OCI-M1 (cell line): ENCODE measurements at regions not wholly inside any gene's neighbourhood (a gene's known extent, or its start where the extent isn't known, plus 50 kb on each side); places are given as distances from the start of the nearest gene placed in this dataset.
"Not testable (repeated sequence)": the region's sequence is repeated elsewhere in the genome, so short reads cannot be mapped to it uniquely, and the experiment has no call there.

Experiments
- DNase-seq: peaks from one replicate; lab custom pipeline; 2025; lab: John Stamatoyannopoulos, UW

GRCh38 chr7:34486371-34486770, 171.6 kb upstream of the NPSR1 start:
- no peak for DNase-seq

GRCh38 chr7:34487391-34488115, 170.5 kb upstream of the NPSR1 start:
- DNase-seq = no peak

GRCh38 chr7:34488766-34489165, 169.3 kb upstream of the NPSR1 start:
- DNase-seq = no peak

GRCh38 chr7:34491899-34492298, 166.1 kb upstream of the NPSR1 start:
- no peak for DNase-seq

DNA sequence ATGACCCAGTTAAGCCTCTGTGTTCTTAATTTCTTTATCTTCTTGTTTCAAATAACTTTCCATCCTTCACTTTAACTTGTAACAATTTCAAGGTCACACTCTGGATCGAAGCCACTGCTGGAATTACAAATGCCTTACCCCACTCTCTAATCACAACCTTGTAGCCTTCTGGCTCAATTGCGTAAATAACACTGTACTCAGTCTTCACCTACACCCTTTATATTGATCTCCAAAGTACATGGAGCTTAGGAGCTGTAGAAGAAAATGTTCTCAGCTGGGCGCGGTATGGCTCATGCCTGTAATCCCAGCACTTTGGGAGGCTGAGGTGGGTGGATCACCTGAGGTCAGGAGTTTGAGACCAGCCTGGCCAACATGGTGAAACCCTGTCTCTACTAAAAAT, 164.3 kb upstream of the NPSR1 start:
- DNase-seq = no peak

GRCh38 chr7:34497153-34497777, 160.8 kb upstream of the NPSR1 start:
- no peak for DNase-seq

DNA sequence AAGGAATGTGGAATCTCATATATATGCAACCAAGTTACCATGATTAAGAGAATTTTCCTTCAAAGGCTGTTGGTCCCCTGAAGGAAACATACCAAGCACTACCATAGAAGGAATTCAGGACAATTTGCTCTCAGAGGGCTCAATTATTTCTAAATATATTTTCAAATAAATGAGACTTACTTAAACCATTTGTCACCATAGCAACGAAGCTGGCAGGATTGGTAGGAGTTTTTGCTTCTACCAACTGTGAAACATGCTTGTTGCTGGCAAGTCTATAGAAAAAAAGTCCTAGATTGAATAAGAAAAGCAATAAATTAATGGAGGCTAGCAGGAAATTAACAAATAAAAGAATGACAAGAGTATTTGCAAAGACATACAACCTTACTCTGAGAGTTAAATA, 156.9 kb upstream of the NPSR1 start:
- no peak for DNase-seq

- DNase-seq = no peak
Observed at GRCh38 chr7:34507191-34507590, 150.8 kb upstream of the NPSR1 start.

DNA sequence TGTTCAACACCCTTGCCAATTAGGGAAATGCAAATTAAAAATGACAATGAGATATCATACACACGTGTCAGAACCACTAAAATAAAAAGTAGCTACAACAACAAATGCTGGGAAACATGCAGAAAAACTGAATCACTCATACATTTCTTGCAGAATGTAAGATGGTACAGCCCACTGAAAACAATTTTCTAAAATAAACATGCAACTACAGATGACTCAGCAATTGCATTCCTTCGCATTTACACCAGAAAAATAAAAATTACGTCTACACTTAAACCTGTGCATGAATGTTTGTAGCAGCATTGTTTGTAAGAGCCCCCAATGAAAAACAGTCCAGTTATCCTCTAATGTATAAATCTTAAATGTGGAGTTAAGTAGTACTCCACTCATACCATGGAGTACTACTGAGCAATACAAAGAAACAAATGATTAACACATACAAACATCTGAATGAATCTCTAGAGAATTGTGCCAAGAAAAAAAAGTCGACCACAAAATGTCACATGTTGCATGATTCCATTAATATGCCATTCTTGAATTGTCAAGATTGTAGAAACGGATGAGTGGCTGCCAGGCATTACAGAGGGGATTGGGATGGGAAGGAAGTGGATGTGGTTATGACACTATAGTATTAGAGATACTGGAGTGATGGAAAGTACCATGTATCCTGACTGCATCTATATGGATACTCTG, 134.6 kb upstream of the NPSR1 start:
- no peak for DNase-seq

GRCh38 chr7:34530259-34530658, 127.8 kb upstream of the NPSR1 start:
- DNase-seq = no peak

- no peak for DNase-seq
Observed at GRCh38 chr7:34539003-34539402, 119.0 kb upstream of the NPSR1 start.

DNA sequence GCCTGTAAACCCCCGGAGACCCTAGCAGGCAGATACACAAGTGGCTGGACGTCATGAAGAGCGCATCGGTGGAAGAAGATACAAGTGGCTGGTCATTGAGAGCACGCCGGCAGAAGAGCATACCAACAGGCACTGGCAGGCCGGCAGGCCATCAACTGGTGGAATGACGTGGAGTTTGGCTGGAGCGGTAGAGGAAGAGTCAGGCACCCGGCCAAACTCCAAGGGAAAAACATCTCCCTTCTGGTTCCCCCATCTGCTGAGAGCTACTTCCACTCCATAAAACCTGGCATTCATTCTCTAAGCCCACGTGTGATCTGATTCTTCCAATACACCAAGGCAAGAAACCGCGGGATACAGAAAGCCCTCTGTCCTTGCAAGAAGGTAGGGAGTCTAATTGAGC, 113.4 kb upstream of the NPSR1 start:
- no peak for DNase-seq

- DNase-seq = no peak
Observed at GRCh38 chr7:34550996-34551395, 107.0 kb upstream of the NPSR1 start.

DNA sequence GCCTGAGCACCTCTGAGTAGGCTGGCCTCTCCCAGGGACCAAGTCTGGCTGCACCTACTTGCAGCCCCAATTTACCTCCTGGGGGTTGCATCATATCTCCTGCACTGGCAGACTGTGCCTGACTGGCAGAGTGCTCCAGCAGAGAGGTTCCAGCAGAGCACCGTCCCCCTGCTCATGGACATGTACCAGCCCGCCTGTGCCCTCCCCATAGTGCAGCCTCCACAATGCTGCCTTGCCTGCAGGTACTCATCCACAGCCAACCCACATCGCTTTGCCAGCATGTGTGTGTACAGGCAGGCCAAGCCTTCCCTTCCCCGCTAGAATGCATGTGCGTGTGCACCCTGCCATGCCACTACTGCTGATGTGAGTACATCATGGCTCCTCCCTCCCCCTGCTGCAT, 105.5 kb upstream of the NPSR1 start:
- no peak for DNase-seq

- DNase-seq = no peak
Observed at GRCh38 chr7:34558022-34558421, 100.0 kb upstream of the NPSR1 start.

GRCh38 chr7:34564091-34564490, 93.9 kb upstream of the NPSR1 start:
- no peak for DNase-seq

- DNase-seq = peak; percentile 1
Observed at GRCh38 chr7:34567906-34568305, 90.1 kb upstream of the NPSR1 start.

- DNase-seq = no peak
Observed at GRCh38 chr7:34569975-34570699, 87.9 kb upstream of the NPSR1 start.

- no peak for DNase-seq
Observed at GRCh38 chr7:34575006-34575405, 83.0 kb upstream of the NPSR1 start.

- DNase-seq = not testable (repeated sequence)
Observed at GRCh38 chr7:34577934-34578333, 80.1 kb upstream of the NPSR1 start.

GRCh38 chr7:34581698-34582097, 76.3 kb upstream of the NPSR1 start:
- DNase-seq = not testable (repeated sequence)

DNA sequence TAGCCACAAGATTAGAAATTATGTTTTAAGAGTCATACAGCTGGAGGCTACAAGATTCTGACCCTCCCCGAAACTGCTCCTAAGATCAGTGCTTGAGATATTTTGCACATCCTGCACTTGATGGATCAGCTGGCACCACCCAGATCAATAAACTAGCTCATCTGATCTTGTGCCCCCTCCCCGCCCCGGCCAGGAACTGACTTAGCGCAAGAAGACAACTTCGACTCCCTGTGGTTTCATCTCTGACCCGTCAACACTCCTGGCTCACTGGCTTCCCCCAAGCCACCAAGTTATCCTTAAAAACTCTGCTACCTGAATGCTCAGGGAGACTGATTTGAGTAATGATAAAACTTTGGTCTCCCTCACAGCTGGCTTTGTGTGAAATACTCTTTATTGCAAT, 73.5 kb upstream of the NPSR1 start:
- no peak for DNase-seq

- DNase-seq = peak; percentile 28
Observed at GRCh38 chr7:34596887-34597286, 61.1 kb upstream of the NPSR1 start.
